ENCODE measurements at regions not wholly inside any gene's neighbourhood (a gene's known extent, or its start where the extent isn't known, plus 50 kb on each side); places are given as distances from the start of the nearest gene placed in this dataset.

DNA sequence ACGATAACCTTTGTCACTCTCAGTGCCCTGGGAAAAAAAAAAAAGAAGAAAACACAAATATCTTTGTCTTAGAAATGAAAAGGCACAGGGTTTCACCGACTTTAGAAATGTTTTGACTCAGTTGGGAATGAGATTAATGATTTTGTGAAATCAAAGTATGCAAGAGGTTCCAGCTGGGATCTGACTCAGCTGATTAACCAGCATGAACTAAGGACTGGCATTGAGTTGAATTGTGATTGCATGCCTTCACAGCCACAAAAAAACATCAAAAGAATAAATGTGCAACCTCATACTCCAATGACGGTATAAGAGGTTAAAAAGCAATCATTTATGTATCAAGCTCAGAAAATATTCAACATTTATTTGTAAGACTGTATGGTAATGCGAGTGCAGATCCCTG lies 566.6 kb upstream of the DSEL start:
- Histone ChIP-seq H3K9me3 (ENCODE audit: control insufficient read depth, insufficient read depth, low read length) (no peaks in the 10 kb centered on the region), H3K9me2 (replicated peaks; ENCODE audit: control insufficient read depth, low read length) (no peaks in the 10 kb centered on the region), H3K4me1 (ENCODE audit: control insufficient read depth, low read length) (no peaks in the 10 kb centered on the region), H3F3A (ENCODE audit: control insufficient read depth, insufficient read depth) (no peaks in the 10 kb centered on the region), H3K27ac (ENCODE audit: low read depth, low read length) (no peak overlapping the region), H3K27me3 (ENCODE audit: control insufficient read depth, low read length) (no peaks in the 10 kb centered on the region), H3K36me3 (ENCODE audit: control insufficient read depth, low read length) (no peaks in the 10 kb centered on the region), H3K4me3 (ENCODE audit: low read length) (no peak overlapping the region), H3K4me2 (ENCODE audit: low read length) (no peak overlapping the region), H4K20me1 (ENCODE audit: control insufficient read depth, insufficient read depth, low read depth, low read length) (no peaks in the 10 kb centered on the region), H3K79me2 (ENCODE audit: control insufficient read depth, low read length) (no peaks in the 10 kb centered on the region)
- TF ChIP-seq, protein P1, sequence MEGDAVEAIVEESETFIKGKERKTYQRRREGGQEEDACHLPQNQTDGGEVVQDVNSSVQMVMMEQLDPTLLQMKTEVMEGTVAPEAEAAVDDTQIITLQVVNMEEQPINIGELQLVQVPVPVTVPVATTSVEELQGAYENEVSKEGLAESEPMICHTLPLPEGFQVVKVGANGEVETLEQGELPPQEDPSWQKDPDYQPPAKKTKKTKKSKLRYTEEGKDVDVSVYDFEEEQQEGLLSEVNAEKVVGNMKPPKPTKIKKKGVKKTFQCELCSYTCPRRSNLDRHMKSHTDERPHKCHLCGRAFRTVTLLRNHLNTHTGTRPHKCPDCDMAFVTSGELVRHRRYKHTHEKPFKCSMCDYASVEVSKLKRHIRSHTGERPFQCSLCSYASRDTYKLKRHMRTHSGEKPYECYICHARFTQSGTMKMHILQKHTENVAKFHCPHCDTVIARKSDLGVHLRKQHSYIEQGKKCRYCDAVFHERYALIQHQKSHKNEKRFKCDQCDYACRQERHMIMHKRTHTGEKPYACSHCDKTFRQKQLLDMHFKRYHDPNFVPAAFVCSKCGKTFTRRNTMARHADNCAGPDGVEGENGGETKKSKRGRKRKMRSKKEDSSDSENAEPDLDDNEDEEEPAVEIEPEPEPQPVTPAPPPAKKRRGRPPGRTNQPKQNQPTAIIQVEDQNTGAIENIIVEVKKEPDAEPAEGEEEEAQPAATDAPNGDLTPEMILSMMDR (IDR thresholded peaks at IDR 0.05; ENCODE audit: low read depth, low read length, poor library complexity, severe bottlenecking): no peak
- TF ChIP-seq EZH2phosphoT487 (IDR thresholded peaks at IDR 0.05; ENCODE audit: borderline replicate concordance, low read length): no peak

DNA sequence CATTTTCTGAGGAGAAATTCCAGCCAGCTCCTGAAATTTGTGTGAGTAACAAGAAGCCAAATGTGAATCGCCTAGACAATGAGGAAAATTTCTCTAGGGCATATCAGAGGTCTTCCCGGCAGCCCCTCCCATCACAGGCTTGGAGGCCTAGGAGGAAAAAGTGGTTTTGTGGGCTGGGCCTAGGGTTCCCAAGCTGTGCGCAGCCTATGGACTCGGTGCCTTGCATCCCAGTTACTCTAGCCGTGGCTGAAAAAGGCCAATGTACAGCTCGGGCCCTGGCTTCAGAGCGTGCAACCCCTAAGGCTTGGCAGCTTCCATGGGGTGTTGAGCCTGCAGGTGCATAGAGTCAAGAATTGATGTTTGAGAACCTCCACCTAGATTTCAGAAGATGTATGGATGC lies 556.2 kb upstream of the DSEL start:
- H3K4me1 ChIP-seq (ENCODE audit: control insufficient read depth, low read length): no peaks in the 10 kb centered on the region
- H3K27ac ChIP-seq (ENCODE audit: low read depth, low read length): no peak overlapping the region
- H3F3A ChIP-seq (ENCODE audit: control insufficient read depth, insufficient read depth): no peaks in the 10 kb centered on the region
- no peaks in the 10 kb centered on the region for H3K9me2 ChIP-seq (replicated peaks; ENCODE audit: control insufficient read depth, low read length)
- TF ChIP-seq, protein P1 (IDR thresholded peaks at IDR 0.05; ENCODE audit: low read depth, low read length, poor library complexity, severe bottlenecking): no peak
- TF ChIP-seq EZH2phosphoT487 (IDR thresholded peaks at IDR 0.05; ENCODE audit: borderline replicate concordance, low read length): no peak
- H3K4me2 ChIP-seq (ENCODE audit: low read length): no peak overlapping the region
- no peaks in the 10 kb centered on the region for H3K79me2 ChIP-seq (ENCODE audit: control insufficient read depth, low read length)
- H3K27me3 ChIP-seq (ENCODE audit: control insufficient read depth, low read length): no peaks in the 10 kb centered on the region
- H3K9me3 ChIP-seq (ENCODE audit: control insufficient read depth, insufficient read depth, low read length): no peaks in the 10 kb centered on the region; the same call in 1 of the 2 replicates
- no peak overlapping the region for H3K4me3 ChIP-seq (ENCODE audit: low read length)
- H4K20me1 ChIP-seq (ENCODE audit: control insufficient read depth, insufficient read depth, low read depth, low read length): no peaks in the 10 kb centered on the region
- H3K36me3 ChIP-seq (ENCODE audit: control insufficient read depth, low read length): no peaks in the 10 kb centered on the region

DNA sequence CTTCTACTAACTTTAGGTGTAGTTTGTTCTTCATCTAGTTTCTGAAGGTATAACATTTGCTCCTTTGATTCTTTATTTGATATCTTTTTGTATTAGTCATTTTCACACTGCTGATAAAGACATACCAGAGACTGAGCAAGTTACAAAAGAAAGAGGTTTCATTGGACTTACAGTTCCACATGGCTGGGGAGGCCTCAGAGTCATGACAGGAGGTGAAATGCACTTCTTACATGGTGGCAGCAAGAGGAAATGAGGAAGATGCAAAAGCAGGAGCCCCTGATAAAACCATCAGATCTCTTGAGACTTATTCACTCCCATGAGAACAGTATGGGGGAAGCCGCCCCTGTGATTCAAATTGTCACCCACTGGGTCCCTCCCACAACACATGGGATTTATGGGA lies 544.4 kb upstream of the DSEL start:
- no peaks in the 10 kb centered on the region for H3K27me3 ChIP-seq (ENCODE audit: control insufficient read depth, low read length)
- no peaks in the 10 kb centered on the region for H3K79me2 ChIP-seq (ENCODE audit: control insufficient read depth, low read length)
- H4K20me1 ChIP-seq (ENCODE audit: control insufficient read depth, insufficient read depth, low read depth, low read length): no peaks in the 10 kb centered on the region
- H3K36me3 ChIP-seq (ENCODE audit: control insufficient read depth, low read length): no peaks in the 10 kb centered on the region
- H3K4me1 ChIP-seq (ENCODE audit: control insufficient read depth, low read length): no peaks in the 10 kb centered on the region
- H3K9me3 ChIP-seq (ENCODE audit: control insufficient read depth, insufficient read depth, low read length): no peaks in the 10 kb centered on the region
- H3K27ac ChIP-seq (ENCODE audit: low read depth, low read length): no peak overlapping the region
- H3F3A ChIP-seq (ENCODE audit: control insufficient read depth, insufficient read depth): no peaks in the 10 kb centered on the region
- H3K9me2 ChIP-seq (replicated peaks; ENCODE audit: control insufficient read depth, low read length): no peaks in the 10 kb centered on the region
- no peak overlapping the region for H3K4me3 ChIP-seq (ENCODE audit: low read length)
- H3K4me2 ChIP-seq (ENCODE audit: low read length): no peak overlapping the region
- no peak for TF ChIP-seq EZH2phosphoT487 (IDR thresholded peaks at IDR 0.05; ENCODE audit: borderline replicate concordance, low read length)
- TF ChIP-seq, protein P1 (IDR thresholded peaks at IDR 0.05; ENCODE audit: low read depth, low read length, poor library complexity, severe bottlenecking): no peak

DNA sequence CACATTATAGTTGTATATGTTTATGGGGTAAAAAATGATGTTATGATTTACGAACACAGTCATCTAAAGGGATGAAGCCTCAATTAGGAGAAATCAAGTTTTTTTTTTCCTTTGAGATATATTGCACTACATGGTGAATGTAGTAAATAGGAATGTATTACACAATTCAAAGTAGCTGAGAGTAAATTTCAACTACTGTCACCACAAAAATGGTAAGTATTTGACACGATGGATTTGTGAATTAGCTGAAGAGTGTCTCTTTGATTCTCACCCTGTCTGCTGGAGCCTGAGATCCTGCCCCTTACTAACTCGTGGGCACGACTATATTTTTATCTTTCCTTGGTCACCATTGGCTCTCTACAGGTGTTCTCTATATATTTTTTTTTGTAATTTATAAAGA lies 540.4 kb upstream of the DSEL start:
- Histone ChIP-seq H4K20me1 (ENCODE audit: control insufficient read depth, insufficient read depth, low read depth, low read length) (no peaks in the 10 kb centered on the region), H3K79me2 (ENCODE audit: control insufficient read depth, low read length) (no peaks in the 10 kb centered on the region), H3K9me3 (ENCODE audit: control insufficient read depth, insufficient read depth, low read length) (no peaks in the 10 kb centered on the region), H3K9me2 (replicated peaks; ENCODE audit: control insufficient read depth, low read length) (no peaks in the 10 kb centered on the region), H3K27me3 (ENCODE audit: control insufficient read depth, low read length) (no peaks in the 10 kb centered on the region), H3K4me3 (ENCODE audit: low read length) (no peak overlapping the region), H3K27ac (ENCODE audit: low read depth, low read length) (no peak overlapping the region), H3K36me3 (ENCODE audit: control insufficient read depth, low read length) (no peaks in the 10 kb centered on the region), H3K4me2 (ENCODE audit: low read length) (no peak overlapping the region), H3K4me1 (ENCODE audit: control insufficient read depth, low read length) (no peaks in the 10 kb centered on the region), H3F3A (ENCODE audit: control insufficient read depth, insufficient read depth) (no peaks in the 10 kb centered on the region)
- TF ChIP-seq, protein P1 (IDR thresholded peaks at IDR 0.05; ENCODE audit: low read depth, low read length, poor library complexity, severe bottlenecking): no peak
- TF ChIP-seq EZH2phosphoT487 (IDR thresholded peaks at IDR 0.05; ENCODE audit: borderline replicate concordance, low read length): no peak
